HG02938 (cell line): ENCODE measurements at regions not wholly inside any gene's neighbourhood (a gene's known extent, or its start where the extent isn't known, plus 50 kb on each side); places are given as distances from the start of the nearest gene placed in this dataset.

Source experiments
- ATAC-seq: cut with Tn5 transposase; IDR thresholded peaks from one replicate; pipeline ENCODE4 v1.9.1; 2021; ENCODE audit warnings: mild to moderate bottlenecking, moderate library complexity; ENCODE audit not compliant: unreplicated experiment

- ATAC-seq: no peak
Measured at GRCh38 chr13:74227476-74228158, 93.4 kb upstream of the KLF12 start.

GRCh38 chr13:74226791-74227475, 92.7 kb upstream of the KLF12 start:
- ATAC-seq: no peak

GRCh38 chr13:74221752-74222151, 87.5 kb upstream of the KLF12 start:
- no peak for ATAC-seq

GRCh38 chr13:74219566-74219965, 85.4 kb upstream of the KLF12 start:
- ATAC-seq: no peak

GRCh38 chr13:74218291-74218690, 84.1 kb upstream of the KLF12 start:
- ATAC-seq: no peak

GRCh38 chr13:74217811-74218210, 83.6 kb upstream of the KLF12 start:
- no peak for ATAC-seq

- no peak for ATAC-seq
Measured at GRCh38 chr13:74215420-74215819, 81.2 kb upstream of the KLF12 start.

- no peak for ATAC-seq
Measured at GRCh38 chr13:74214321-74214720, 80.1 kb upstream of the KLF12 start.

- ATAC-seq: no peak
Measured at GRCh38 chr13:74210693-74211393, 76.6 kb upstream of the KLF12 start.

- ATAC-seq: no peak
Measured at GRCh38 chr13:74206855-74207254, 72.7 kb upstream of the KLF12 start.

- ATAC-seq: no peak
Measured at GRCh38 chr13:74206061-74206561, 71.9 kb upstream of the KLF12 start.

GRCh38 chr13:74205313-74205690, 71.1 kb upstream of the KLF12 start:
- no peak for ATAC-seq

- no peak for ATAC-seq
Measured at GRCh38 chr13:74204602-74205312, 70.6 kb upstream of the KLF12 start.

- ATAC-seq: no peak
Measured at GRCh38 chr13:74203576-74203975, 69.4 kb upstream of the KLF12 start.

GRCh38 chr13:74202129-74202813, 68.1 kb upstream of the KLF12 start:
- no peak for ATAC-seq

- ATAC-seq: no peak
Measured at GRCh38 chr13:74201530-74201929, 67.3 kb upstream of the KLF12 start.

GRCh38 chr13:74200081-74200480, 65.9 kb upstream of the KLF12 start:
- ATAC-seq: no peak

GRCh38 chr13:74197677-74198429, 63.6 kb upstream of the KLF12 start:
- no peak for ATAC-seq

GRCh38 chr13:74194846-74195245, 60.6 kb upstream of the KLF12 start:
- ATAC-seq: no peak

- ATAC-seq: no peak
Measured at GRCh38 chr13:74193391-74193790, 59.2 kb upstream of the KLF12 start.
